CD4-positive, alpha-beta T cell treated with Interleukin-21 for 1 hour (primary cell): ENCODE measurements at regions not wholly inside any gene's neighbourhood (a gene's known extent, or its start where the extent isn't known, plus 50 kb on each side); places are given as distances from the start of the nearest gene placed in this dataset.

Experiments used
- DNase-seq: peaks from one replicate; pipeline ENCODE4 v3.0.0-alpha.2; 2020

DNA sequence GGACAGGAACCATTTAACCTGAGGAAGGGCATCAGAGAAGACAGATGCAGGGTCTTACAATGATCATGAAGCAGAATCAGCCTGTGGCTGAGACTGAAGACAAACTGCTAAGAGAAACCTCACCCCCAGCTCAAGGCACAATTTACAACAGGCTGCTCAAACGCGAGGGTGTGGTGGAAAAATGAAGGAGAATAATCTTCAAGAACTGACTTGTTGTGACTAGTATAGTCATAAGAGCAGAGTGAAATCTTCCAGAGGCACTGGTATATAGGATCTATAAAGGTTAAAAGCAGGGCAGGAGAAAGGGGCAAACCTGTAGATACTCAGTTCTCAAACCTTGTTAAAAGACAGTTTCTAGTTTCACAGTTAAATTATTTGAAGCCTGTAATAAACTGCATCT lies 1155.8 kb upstream of the TMEFF2 start:
- no peak for DNase-seq

DNA sequence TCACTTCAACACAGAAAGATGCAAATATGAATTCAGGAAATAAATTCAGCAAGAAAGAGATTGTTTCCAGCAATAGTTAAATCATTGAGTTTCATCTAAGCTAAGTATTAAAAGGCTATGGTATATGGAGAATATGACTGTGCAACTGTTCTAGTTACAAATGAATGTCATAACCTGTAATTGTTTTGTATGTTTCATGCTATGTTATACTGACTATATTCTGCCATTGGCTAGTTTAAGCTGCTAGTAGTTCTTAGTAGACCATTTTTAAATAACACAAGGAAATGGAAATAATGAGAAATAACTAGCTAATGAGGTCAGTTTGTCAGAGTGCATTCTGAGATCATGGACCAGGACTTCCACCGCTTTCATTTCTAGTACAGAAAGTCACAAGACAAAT lies 1154.9 kb upstream of the TMEFF2 start:
- DNase-seq: no peak

DNA sequence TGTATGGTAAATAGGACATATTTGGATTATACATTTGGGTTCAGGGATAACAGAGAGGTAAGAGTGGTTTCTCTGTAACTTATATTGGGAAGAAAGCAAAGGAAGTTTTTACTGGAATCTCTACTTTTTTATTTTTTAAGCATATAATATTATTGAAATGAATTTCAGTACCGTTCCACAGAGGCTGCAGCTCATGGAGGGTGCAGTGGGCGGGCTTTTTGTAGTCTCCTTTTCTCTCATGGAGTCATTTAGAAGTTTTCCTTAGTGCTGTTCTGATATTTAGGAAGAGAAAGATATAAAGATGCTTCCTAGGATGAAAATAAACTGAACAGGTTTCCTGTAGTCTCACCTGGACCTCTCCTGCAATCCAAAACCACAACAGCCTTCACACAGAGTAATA lies 1153.3 kb upstream of the TMEFF2 start:
- no peak for DNase-seq

DNA sequence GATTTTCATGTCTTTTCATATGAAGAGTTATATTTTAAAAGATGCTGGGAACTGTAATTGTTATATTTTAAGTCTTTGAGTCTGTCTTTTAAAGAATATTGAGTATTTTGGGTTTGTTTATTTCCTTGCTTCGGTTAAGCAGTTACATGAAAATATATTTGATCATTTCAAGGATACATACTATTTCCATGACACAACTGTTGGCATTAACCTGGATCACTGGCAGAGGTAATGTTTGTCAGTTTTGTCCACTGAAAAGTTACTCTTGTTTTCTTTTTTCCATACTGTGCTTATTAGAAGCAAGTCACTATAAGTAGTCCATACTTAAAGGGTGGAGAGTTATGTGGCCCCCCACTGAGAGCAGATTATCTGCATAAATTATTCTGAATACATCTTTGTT lies 1142.0 kb upstream of the TMEFF2 start:
- DNase-seq: no peak

DNA sequence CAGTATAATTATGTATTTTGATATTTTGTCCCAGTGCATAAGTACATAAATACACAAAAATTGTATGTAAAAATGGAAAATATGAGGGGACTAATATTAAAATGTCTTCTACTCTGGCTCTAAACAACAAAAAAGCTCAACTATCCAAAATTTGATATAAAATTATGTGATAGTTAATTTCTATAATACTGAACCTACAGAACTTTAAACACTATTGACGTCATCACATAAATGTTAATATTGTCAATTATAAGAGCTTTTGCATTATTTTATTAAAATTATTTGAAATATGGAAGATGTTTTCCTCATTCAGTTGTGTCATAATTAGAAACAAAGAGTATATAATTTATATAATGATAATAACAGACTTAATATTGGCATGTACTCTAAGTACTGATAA lies 1139.7 kb upstream of the TMEFF2 start:
- no peak for DNase-seq

DNA sequence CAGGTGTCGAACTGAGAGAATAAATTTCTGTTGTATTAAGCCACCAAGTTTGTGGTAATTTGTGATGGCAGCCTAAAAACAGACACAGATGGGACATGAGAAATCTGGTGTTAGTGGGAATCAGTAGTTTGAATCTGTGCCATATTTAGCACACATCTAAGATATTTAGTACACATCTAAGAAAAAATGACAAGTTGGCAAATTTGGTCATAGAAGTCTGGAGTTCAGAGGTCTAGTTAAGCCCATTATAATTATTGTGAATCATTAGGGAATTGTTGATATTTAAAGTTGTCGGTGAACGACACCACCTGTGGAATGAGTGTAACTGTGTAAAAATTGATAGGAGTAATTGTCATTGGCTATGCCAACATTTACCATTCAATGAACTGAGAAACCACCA lies 1138.8 kb upstream of the TMEFF2 start:
- no peak for DNase-seq

DNA sequence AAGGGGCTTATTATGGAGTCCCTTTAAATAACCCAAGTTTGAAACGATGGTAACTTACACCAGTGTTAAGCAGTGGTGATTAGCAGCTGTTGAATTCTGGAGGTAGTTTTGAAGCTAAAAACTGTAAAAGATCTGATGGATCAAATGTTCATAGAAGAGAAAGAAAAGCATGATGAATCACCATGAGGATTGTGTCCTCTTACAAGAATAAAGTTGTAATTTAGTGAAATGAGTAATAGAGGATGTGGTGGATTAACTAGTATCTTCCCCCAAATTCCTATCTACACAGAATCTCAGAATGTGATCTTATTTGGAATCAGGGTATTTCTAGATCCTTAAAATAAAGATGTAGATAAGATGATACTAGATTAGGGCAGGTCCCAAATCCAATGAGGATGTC lies 1138.2 kb upstream of the TMEFF2 start:
- DNase-seq: no peak

DNA sequence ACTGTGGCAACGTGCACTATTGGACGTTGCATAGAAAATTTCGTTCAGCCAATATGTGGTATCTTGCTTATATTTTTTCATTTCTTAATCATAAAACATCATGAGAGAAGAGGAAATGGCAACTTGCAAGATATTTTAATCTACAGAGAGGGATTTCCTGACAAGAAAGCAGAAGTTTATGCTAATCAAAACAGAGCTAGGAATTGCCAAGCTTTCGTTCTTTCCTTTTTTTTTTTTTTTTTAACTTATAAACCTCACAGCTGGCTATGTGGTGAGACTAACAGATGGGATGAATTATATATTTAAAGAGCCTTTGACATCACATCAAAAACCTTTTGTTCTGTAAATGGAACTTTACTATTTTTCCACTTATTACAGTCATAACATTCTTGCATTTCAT lies 1136.9 kb upstream of the TMEFF2 start:
- DNase-seq: no peak

DNA sequence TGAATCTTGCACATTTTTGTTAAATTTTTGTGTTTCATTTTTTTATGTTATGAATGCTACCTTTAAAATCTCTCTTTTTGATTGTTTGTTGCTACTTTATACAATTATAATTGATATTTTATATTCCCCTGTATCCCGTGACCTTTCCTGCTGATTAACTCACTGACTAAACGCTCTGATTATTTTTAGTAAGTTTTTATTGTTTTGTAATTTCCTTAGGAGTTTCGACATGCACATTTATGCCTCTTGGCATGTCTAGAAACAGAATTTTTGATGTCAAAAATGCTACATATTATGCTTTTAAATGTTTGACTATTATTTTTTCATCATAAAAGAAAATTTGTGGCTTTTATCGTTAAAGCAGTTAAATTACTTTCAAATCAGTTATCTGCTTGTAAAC lies 1131.6 kb upstream of the TMEFF2 start:
- DNase-seq: no peak

DNA sequence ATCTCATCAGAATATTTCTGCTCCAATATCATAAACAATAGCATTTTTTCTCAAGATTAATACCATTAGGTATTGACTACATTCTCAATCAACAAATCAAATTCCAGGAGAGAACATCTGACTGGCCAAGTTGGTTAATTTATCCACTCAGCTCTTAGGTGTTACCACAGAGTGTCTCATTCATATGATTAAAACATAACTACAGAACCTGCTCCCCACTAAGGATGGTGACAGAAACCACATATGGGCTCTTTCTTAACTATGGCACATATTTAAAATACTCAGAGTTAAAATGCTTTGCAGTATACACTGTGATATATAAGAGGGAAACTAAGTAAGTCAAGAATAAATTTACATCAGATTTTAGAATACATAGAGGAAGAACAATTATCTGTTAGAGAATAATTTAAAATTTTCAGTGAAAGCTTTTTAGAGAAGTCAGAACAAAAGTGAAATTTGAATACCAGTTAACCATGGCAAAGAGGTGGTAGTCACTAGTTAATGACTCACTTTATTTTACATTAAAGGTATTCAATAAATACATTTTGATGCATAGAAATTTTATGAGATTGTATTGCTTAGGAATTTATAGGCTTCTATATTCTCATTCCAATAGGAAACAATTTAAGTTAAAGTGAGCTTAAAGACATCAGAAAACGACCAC lies 1120.8 kb upstream of the TMEFF2 start:
- DNase-seq: no peak

DNA sequence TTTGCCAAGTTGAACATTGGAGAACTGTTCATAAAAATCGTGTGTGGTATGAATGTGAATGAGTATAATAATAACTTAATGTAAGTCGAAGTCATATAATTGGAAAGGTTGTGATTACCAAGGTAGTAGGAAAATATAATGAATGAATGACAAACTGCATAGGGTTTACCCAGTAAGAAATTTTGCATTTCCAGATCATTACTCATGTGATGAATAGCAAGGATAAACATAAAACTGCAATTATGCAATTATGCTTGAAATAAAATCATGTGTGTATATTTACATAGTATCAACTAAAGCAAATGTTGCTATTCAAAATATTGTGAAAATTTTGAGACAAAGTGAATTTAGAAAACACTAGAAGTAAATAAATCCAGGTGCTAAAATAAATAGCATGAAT lies 1108.7 kb upstream of the TMEFF2 start:
- no peak for DNase-seq

DNA sequence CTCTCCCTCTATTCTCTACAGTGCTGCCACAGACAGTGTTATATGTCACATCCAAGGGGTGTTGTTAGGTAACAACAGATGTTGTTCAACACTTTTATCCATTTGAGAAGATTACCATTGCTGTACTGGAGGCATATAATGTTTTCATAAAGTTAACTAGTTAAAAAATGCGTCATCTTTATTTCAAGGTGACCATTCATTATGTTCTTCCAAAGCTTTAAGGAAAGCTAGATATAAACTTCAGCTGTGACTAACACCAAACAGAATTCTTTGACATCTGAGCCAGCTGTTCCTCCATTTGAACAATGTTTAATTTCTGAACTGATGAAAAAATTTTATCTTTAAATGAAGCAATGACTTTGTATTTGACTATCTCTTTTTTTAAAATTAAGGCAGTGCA lies 1099.6 kb upstream of the TMEFF2 start:
- no peak for DNase-seq

DNA sequence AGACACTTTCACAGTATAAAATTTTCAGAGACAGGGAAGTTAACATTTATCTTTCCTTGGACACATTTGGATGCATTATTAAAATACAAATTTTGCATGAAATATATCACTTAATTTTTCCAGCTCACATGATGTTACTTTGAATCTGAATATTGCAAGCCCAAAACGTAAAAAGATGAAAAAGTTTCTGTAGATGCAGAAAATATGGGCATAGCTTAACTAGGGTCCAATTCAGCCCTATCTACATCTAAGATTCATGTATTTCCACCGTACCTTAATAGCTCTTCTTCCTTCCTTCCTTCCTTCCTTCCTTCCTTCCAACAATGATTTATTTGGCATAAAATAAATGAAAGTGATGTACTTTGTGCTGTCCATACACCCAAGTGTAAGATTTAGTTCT lies 1084.6 kb upstream of the TMEFF2 start:
- no peak for DNase-seq

DNA sequence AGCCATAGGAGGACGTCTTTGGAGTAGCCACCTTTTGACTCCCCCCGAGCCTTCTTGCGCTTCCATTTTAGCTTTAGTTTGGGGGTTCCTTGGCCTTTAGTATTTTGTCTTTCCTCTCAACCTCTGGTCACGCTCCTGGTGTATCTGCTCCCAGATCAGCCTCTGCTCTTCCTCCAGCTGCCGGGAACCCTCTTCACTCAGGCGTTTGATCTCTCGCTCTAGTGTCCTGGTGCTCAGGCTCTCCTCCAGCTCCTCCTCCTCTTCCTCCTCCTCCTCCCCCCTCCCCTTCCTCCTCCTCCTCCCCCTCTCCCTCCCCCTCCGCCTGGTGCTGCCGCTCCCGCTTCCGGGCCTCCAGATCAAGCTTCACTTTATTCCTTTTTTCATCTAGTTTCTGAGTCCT lies 1082.3 kb upstream of the TMEFF2 start:
- no peak for DNase-seq

DNA sequence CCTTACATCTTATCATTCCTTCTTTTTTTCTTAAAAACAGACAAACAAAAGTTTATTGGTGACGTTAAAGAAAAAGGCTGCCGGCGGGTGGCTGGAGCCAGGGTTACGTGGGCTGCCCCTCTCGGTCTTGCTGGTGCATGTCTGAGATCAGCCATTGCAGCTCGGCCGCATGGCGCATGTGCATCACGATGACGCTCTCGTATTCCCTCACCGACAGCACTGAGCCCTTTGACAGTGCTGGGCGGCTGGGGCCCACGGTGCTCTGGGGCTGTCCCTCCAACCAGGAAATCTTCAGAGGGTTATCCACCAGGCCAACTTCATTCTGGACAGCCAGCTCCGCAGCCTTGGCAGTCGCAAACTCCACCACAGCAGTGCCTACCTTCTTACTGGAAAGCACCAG lies 1081.8 kb upstream of the TMEFF2 start:
- no peak for DNase-seq

DNA sequence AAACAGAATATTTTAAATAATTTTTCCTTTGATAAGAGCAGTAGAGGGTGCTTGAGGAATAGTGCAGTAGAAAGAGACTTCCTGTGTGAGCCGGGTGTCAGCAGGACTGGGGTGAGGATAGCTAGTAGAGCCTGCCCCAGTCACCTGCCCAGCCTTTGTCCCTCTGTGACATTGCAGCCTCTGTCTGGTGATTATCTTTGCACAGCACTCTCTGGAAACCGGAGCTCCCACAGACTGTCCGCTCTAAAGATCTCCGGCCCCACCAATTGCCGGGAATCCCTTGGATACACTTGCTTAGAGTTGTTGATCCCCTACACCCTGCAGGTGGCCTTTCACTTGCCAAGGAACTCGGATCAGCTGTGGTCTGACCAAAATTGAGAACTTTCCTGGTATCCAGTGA lies 1081.3 kb upstream of the TMEFF2 start:
- no peak for DNase-seq

DNA sequence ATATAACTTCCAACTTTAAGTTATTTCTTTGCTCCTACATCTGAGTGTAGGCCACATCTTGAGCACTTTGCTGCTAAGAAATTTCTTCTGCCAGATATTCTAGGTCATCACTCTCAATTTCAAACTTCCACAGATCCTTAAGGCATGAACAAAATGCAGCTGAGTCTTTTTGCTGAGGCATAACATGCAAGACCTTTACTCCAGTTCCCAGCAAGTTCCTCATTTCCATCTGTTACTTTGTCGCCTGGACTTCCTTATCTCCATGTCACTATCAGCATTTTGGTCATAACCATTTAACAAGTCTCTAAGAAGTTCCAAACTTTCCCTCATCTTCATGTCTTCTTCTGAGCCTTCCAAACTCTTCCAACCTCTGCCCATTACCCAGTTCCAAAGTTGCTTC lies 1077.3 kb upstream of the TMEFF2 start:
- no peak for DNase-seq

DNA sequence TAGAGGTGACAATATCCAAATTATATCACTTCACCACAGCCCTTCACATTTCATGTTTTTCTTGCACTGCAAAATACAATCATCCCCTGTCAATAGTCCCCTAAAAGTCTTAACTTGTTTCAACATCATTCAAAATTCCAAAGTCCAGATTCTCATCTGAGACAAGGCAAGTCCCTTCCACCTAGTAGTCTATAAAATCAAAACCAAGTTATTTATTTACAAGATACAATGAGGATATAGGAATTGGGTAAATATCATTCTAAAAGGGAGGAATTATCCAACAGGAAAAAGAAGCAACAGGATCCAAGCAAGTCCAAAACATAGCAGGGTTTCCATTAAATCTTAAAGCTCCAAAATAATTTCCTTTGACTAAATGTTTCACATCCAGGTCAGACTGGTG lies 1076.1 kb upstream of the TMEFF2 start:
- DNase-seq: no peak

DNA sequence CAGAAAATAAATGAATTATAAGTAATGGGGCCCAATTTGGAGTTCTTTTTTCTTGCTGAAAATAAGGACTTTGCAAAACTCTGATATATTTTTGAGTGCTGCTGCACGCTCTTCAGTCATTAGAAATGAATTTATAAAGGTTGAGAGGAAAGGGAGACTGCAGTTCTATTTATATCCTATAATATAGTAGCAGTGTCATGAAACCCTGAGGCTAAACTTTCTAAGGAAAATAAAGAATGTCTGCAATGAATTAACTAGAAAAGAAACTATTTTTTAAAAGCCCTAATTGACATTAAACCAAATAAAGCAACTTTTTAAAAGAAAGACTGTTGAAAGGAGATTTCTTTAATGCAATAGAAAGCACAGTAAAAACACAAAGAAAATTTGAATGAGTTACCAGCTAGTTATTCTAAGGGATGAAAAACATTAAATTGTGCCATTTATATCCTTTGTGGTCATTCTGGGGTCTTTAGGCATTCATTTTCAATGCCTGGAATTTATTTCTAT lies 1072.8 kb upstream of the TMEFF2 start:
- no peak for DNase-seq

DNA sequence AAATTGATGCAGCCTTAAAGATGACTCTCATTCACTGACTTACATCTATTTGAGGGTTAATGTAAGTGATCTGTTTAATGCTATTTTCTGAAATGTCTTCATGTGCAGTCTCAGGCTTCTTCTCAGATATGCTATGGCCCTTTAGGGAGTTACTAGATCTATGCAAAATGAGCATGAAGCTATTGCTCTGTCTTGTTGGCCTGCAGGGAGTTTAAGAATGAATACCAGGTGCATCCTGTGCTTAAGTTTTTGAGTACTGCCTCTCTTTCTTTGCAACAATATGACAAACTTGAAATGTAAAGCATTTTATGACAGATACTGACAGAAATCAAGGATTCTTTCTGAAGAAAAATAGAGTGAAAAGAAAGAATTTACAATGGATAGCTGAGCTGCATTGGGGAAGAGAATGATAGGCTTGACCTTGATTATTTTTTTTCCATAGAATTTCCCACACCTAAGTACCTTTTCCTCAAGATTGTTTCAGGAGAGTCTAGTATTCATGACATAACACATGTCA lies 1058.3 kb upstream of the TMEFF2 start:
- no peak for DNase-seq

DNA sequence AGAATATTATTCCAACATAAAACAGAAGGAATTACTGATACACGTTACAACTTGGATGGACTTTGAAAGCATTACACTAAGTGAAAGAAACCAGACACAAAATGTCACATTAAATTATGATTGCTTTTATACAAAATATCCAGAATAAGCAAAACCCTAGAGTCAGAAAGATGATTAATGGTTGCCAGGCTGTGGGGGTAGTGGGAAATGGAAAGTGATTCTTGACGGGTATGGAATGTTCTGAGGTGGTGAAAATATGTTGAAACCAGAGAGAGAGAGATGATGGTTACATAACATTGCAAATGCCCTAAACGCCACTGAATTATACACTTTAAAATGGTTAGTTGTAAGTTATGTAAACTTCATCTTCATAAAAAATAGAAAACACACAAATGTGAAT lies 1057.2 kb upstream of the TMEFF2 start:
- no peak for DNase-seq

DNA sequence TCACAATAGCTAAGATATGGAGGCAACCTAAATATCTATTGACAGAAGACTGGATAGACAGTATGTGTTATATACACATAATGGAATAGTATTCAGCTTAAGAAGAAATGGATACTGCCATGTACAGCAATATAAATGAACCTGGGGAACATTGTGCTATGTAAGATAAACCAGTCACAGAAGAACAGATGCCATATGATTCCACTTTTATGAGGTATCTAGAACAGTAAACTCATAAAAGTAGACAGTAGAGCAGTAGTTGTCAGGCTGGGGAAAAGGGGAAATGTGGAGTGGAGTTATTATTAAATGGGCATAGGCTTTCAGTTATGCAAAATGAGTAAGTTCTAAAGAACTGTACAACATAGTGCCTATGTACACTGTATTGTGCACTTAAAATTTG lies 1055.7 kb upstream of the TMEFF2 start:
- DNase-seq: no peak

DNA sequence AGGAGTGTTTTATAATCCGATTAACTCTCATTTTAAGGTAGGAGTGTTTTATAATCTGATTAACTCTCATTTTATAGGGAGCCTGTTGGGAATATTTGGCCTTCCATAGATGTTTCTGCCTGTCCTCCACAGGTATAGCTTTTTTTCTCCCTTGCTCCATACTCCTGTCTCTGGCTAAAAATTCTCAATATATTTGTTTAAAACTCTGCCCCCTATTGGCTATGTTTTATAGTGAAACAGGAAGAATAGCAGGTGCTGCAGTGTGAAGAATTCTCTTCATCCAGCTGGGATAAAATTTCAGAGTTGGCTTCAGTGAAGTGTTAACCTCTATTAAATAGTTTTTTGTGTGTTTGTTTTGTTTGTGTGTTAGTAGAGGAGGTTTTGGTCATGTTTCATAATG lies 1046.0 kb upstream of the TMEFF2 start:
- no peak for DNase-seq

DNA sequence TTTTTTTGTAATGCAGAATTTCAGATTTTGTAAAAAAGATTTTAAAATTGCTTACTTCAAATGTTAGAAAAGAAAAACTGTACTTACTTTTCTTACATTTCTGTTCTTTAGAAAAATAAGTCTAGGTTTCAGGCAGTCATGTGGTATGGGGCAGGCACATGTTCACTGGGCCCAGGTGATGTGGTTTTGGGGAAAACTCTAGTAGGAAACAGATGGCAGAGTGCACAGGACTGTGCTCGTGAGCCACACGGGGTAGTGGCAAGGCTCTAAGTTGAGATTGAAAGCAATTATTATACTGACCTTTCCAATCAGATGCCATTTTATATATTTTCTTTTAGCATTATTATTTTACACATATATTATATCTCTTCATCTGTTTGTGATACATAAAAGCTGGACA lies 1036.9 kb upstream of the TMEFF2 start:
- DNase-seq: no peak

DNA sequence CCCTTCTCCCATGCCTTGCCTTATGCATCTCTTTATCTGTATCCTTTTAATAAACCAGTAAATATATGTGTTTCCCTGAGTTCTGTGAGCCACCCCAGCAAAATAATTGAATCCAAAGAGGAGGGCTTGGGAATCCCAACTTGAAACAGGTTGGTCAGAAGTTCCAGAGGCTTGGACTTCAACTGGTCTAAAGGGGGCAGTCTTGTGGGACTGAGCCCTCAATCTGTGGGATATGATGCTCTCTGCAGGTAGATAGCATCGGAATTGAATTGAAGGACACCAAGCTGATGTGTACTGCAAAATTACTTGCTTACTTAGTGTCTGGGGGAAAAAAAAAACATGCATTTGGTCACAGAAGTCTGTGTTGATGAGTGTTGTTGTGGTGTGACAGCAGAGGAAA lies 1033.5 kb upstream of the TMEFF2 start:
- no peak for DNase-seq
